Motor neuron (in vitro differentiated cells): ENCODE measurements at regions not wholly inside any gene's neighbourhood (a gene's known extent, or its start where the extent isn't known, plus 50 kb on each side); places are given as distances from the start of the nearest gene placed in this dataset.
A peak's percentile ranks its signal among the peaks of the same experiment; 100 is the strongest.

Source experiments
- ATAC-seq, 8 experiments: fragments of 200-7000 bp; cut with Tn5 transposase; replicated peaks in 6 of 8; 2 replicates each; pipeline ENCODE4 v1.8.0; 2021; ENCODE audit warnings: mild to moderate bottlenecking in 8 of 8, moderate library complexity in 8 of 8
- H3K27ac ChIP-seq, 2 donors: fragments of 250-450 bp; sonication (Bioruptor Pico); 2 replicates each; pipeline ENCODE4 v1.9.0; 2021; ENCODE audit warnings: antibody characterized with exemption in 2 of 2, mild to moderate bottlenecking in 2 of 2, moderate library complexity in 1 of 2
- H3K4me1 ChIP-seq, 2 donors: fragments of 250-450 bp; sonication (Bioruptor Pico); replicated peaks in 1 of 2; 2 replicates each; pipeline ENCODE4 v1.6.1; 2021; ENCODE audit warnings: antibody characterized with exemption in 2 of 2, mild to moderate bottlenecking in 2 of 2, moderate library complexity in 1 of 2
- H3K4me3 ChIP-seq, 5 donors: fragments of 250-450 bp; sonication (Bioruptor Pico); 2 replicates each; pipeline ENCODE4 v1.9.0; 2021; ENCODE audit warnings: antibody characterized with exemption in 5 of 5, mild to moderate bottlenecking in 5 of 5, moderate library complexity in 4 of 5
- WGBS, 10 experiments: fragments of 450-650 bp; shearing (Covaris generic); methylation state at CpG; one replicate each; pipeline ENCODE4 v1.0.0; 2022; 5-methylcytosine and 5-hydroxymethylcytosine counted together
- in situ Hi-C, 9 experiments: fragments of 400-800 bp; cut with MboI; loops; one replicate each; pipeline ENCODE4 v1.15.0; 2021; ENCODE audit warnings: low sequenced_read_pairs in 9 of 9, low pct_unique_long_range_greater_than_20kb in 2 of 9; ENCODE audit not compliant: unreplicated experiment in 9 of 9

DNA sequence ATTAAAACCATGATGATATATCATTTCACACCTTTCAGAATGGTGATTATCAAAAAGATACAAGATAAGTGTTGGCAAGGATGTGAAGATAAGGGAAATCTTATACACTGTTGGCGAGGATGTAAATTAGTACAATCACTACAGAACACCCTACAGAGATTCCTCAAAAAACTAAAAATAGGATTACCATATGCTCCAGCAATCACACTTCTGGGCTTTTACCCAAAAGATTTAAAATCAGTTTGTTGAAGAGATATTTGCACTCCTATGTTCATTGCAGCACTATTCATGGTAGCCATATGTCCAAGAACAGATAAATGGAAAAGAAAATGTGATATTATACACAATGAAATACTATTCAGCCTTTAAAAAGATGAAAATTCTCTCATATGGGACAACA lies 240.4 kb downstream of the GABRG1 start:
- Histone ChIP-seq H3K4me1 (no peaks in the 10 kb centered on the region), H3K27ac (no peak overlapping the region), H3K4me3 (no peak overlapping the region)
- 20 to 100% (median 90%) methylated on average over 1 of the region's 1 CpG for WGBS, 10 experiments
- in situ Hi-C loops, result no loop called here
- no peak for ATAC-seq

GRCh38 chr4:45876235-45876890 lies 247.5 kb downstream of the GABRG1 start:
- 0 to 100% (median 85%) methylated on average over 1 to 2 of the region's 2 CpGs for WGBS, 10 experiments
- H3K4me3 ChIP-seq, result no peak overlapping the region
- no peaks in the 10 kb centered on the region for H3K4me1 ChIP-seq
- H3K27ac ChIP-seq, result no peak overlapping the region
- in situ Hi-C loops, result no loop called here
- no peak for ATAC-seq

DNA sequence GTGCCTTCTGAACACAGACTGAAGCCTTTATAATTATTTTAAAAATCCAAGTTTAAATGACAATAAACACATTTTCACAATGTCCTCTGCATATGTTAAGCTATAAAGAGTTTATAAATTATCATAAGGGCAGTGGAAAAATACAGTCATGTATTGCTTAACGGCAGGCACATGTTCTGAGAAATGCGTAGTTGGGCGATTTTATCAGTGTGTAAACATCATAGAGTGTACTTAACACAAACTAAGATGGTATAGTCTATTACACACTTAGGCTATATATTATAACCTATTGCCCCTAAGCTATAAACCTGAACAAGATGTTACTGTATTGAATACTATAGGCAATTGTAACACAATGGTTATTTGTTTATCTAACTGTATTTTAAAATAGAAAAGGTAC lies 254.7 kb downstream of the GABRG1 start:
- Histone ChIP-seq H3K4me3 (no peak overlapping the region), H3K27ac (no peak overlapping the region), H3K4me1 (no peaks in the 10 kb centered on the region)
- in situ Hi-C loops, result no loop called here
- WGBS, 10 experiments, result 0 to 94% (median 80%) methylated on average over 1 to 3 of the region's 3 CpGs; no CpG with 5 or more reads in 1 of the 10 experiments
- ATAC-seq, result peak in 1 of 8 experiments; percentile 98

- in situ Hi-C loops, result no loop called here
- Histone ChIP-seq H3K4me1 (no peaks in the 10 kb centered on the region), H3K4me3 (no peak overlapping the region), H3K27ac (no peak overlapping the region)
- 0 to 100% (median 76%) methylated on average over 1 to 2 of the region's 2 CpGs; no CpG with 5 or more reads in 2 of the 10 experiments for WGBS, 10 experiments
- ATAC-seq, result no peak
These were observed 258.1 kb downstream of the GABRG1 start for GRCh38 chr4:45865781-45866180.

- Histone ChIP-seq H3K4me1 (no peaks in the 10 kb centered on the region), H3K4me3 (no peak overlapping the region), H3K27ac (no peak overlapping the region)
- 100% methylated on average over 1 to 2 of the region's 2 CpGs; no CpG with 5 or more reads in 7 of the 10 experiments for WGBS, 10 experiments
- no peak for ATAC-seq
- in situ Hi-C loops, result no loop called here
These were observed 268.0 kb downstream of the GABRG1 start for GRCh38 chr4:45855857-45856256.

DNA sequence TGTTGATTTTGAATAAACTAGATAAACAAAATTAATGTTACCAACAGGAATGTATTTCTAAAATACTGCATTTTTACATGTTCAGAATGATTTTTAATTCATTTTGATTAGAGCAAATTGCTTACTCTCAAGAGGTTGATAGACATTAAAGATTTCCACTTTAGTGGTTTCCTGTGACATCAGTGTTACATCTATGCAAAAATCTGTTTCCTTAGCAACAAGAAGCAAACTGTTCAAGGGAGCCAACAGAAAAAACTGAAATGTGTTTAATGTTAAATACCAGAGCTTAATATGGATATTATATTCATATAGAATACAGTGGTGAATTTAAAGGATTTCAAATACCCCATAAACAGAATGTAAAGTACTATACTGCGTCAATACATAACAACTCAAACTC lies 277.8 kb downstream of the GABRG1 start:
- Histone ChIP-seq H3K27ac (no peak overlapping the region), H3K4me1 (no peaks in the 10 kb centered on the region), H3K4me3 (no peak overlapping the region)
- 17 to 100% (median 40%) methylated on average over 1 of the region's 1 CpG; no CpG with 5 or more reads in 5 of the 10 experiments for WGBS, 10 experiments
- ATAC-seq, result peak in 1 of 8 experiments; percentile 34
- in situ Hi-C loops, result no loop called here

GRCh38 chr4:45841791-45842190 lies 282.1 kb downstream of the GABRG1 start:
- in situ Hi-C loops, result no loop called here
- Histone ChIP-seq H3K27ac (no peak overlapping the region), H3K4me3 (no peak overlapping the region), H3K4me1 (no peaks in the 10 kb centered on the region)
- ATAC-seq, result no peak
- WGBS, 10 experiments, result 0 to 80% (median 37%) methylated on average over 1 to 2 of the region's 2 CpGs; no CpG with 5 or more reads in 2 of the 10 experiments

DNA sequence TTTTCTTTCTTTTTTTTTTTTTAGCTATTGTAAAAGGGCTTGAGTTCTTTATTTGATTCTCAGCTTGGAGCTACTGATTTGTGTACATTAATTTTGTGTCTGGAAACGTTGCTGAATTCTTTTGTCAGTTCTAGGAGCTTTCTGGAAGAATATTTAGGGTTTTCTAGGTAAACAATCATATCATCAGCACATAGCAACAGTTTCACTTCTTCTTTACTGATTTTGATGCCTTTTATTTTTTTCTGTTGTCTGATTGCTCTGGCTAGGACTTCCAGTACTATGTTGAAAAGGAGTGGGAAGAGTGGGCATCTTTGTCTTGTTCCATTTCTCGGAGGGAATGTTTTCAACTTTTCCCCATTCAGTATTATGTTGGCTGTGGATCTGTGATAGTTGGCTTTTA lies 292.2 kb downstream of the GABRG1 start:
- no peak for ATAC-seq
- Histone ChIP-seq H3K4me3 (no peak overlapping the region), H3K4me1 (peaks cover 0 to 4% of the 10 kb centered on the region in 2 donors), H3K27ac (no peak overlapping the region)
- 0 to 88% (median 70%) methylated on average over 1 to 2 of the region's 2 CpGs for WGBS, 10 experiments
- in situ Hi-C loops, result no loop called here

GRCh38 chr4:45803994-45804393 lies 319.9 kb downstream of the GABRG1 start:
- ATAC-seq, result no peak
- in situ Hi-C loops, result no loop called here
- WGBS, 10 experiments, result 0 to 100% (median 63%) methylated on average over 1 to 2 of the region's 2 CpGs; no CpG with 5 or more reads in 1 of the 10 experiments

DNA sequence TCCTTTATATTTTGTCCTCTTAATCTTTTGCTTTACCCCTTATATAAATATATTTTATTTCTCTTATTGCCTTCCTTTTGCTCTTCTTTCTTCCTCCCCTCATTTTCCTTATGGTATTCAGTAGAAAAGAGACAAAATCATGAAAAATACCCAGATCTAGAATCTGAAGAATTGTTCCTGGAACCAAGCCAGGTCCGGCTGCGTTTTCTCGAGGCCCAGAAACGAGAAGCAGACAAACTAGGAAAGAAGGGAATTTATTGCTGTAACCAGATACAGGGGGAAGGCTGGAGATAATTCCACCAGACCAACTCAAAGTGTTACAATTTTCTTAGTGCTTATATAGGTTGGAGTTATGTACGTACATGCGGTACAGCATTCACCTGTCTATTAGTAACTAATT lies 328.7 kb downstream of the GABRG1 start:
- 0 to 93% (median 62%) methylated on average over 2 to 6 of the region's 6 CpGs; no CpG with 5 or more reads in 1 of the 10 experiments for WGBS, 10 experiments
- in situ Hi-C loops, result no loop called here
- Histone ChIP-seq H3K4me3 (no peak overlapping the region), H3K4me1 (no peaks in the 10 kb centered on the region), H3K27ac (no peak overlapping the region)
- no peak for ATAC-seq

More at GRCh38 chr4:45803994-45804393, 319.9 kb downstream of the GABRG1 start:
- Histone ChIP-seq H3K27ac (no peak overlapping the region), H3K4me1 (no peaks in the 10 kb centered on the region), H3K4me3 (no peak overlapping the region)

GRCh38 chr4:45778514-45778913 lies 345.3 kb downstream of the GABRG1 start:
- WGBS, 10 experiments, result 0 to 100% (median 66%) methylated on average over 1 of the region's 1 CpG; no CpG with 5 or more reads in 4 of the 10 experiments
- H3K4me3 ChIP-seq, result no peak overlapping the region
- H3K27ac ChIP-seq, result no peak overlapping the region
- ATAC-seq, result peak in 1 of 8 experiments; percentile 80
- no peaks in the 10 kb centered on the region for H3K4me1 ChIP-seq
- in situ Hi-C loops, result no loop called here

DNA sequence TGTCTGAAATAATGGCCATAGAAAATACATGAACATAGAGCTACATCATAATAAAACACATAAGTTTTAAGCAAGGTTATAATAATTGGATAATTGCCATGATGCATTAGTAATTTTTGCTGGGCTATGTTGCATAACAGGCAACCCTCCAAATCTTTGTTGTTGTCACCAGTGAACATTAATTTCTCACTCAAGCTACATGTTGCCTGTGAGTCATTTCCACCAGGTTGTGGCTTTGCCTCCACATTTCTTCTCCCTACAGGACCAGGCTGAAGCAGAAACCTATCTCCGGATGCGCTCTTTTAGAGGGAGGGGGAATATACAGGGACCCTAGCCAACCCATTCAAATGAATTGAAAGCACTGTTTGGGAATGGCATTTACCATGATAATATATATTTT lies 347.7 kb downstream of the GABRG1 start:
- no peak for ATAC-seq
- in situ Hi-C loops, result no loop called here
- Histone ChIP-seq H3K4me1 (no peaks in the 10 kb centered on the region), H3K27ac (no peak overlapping the region), H3K4me3 (no peak overlapping the region)
- WGBS, 10 experiments, result 17 to 100% (median 71%) methylated on average over 1 to 2 of the region's 2 CpGs; no CpG with 5 or more reads in 4 of the 10 experiments

GRCh38 chr4:45770958-45771357 lies 352.9 kb downstream of the GABRG1 start:
- in situ Hi-C loops, result no loop called here
- Histone ChIP-seq H3K4me3 (no peak overlapping the region), H3K4me1 (no peaks in the 10 kb centered on the region), H3K27ac (no peak overlapping the region)
- 0 to 100% (median 68%) methylated on average over 1 to 3 of the region's 3 CpGs; no CpG with 5 or more reads in 2 of the 10 experiments for WGBS, 10 experiments
- no peak for ATAC-seq

DNA sequence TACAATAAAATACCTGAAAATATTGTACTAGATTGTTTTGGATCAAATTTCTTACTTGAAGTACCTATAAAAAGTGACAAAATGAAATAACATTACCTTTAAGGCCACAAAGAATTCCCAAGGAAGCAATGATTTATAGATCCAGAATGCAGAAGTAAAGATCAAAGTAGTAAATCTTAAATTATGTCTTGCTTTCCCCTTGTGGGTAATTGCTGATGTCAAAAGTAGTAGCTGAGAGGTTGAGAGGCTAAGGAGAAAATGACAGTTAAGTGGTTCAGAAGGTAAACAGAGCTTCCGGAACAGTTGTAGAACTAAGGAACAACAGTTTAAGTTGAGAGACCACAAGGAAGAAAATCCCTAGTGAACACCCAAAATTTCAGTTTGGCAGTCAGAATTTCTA lies 358.3 kb downstream of the GABRG1 start:
- 13 to 100% (median 75%) methylated on average over 1 of the region's 1 CpG; no CpG with 5 or more reads in 3 of the 10 experiments for WGBS, 10 experiments
- in situ Hi-C loops, result no loop called here
- no peaks in the 10 kb centered on the region for H3K4me1 ChIP-seq
- H3K27ac ChIP-seq, result no peak overlapping the region
- ATAC-seq, result no peak
- no peak overlapping the region for H3K4me3 ChIP-seq
